Stromal cell of bone marrow (primary cell): ENCODE measurements at regions not wholly inside any gene's neighbourhood (a gene's known extent, or its start where the extent isn't known, plus 50 kb on each side); places are given as distances from the start of the nearest gene placed in this dataset.
"Not testable (repeated sequence)": the region's sequence is repeated elsewhere in the genome, so short reads cannot be mapped to it uniquely, and the experiment has no call there.

Experiments used
- DNase-seq: peaks from one replicate; pipeline ENCODE4 v3.0.0-alpha.2; 2012; ENCODE audit warnings: low read depth

- DNase-seq = not testable (repeated sequence)
Measured at GRCh38 chr2:132220589-132220988, 58.8 kb upstream of the ANKRD30BL start.

- not testable (repeated sequence) for DNase-seq
Measured at GRCh38 chr2:132221886-132222285, 60.1 kb upstream of the ANKRD30BL start.

- DNase-seq = no peak
Measured at GRCh38 chr2:132252191-132252893, 90.6 kb upstream of the ANKRD30BL start.

- no peak for DNase-seq
Measured at GRCh38 chr2:132252894-132253264, 91.1 kb upstream of the ANKRD30BL start.

- DNase-seq = no peak
Measured at GRCh38 chr2:132253496-132254305, 91.9 kb upstream of the ANKRD30BL start.

- not testable (repeated sequence) for DNase-seq
Measured at GRCh38 chr2:132254306-132254919, 92.7 kb upstream of the ANKRD30BL start.

- DNase-seq = no peak
Measured at GRCh38 chr2:132255714-132256113, 94.0 kb upstream of the ANKRD30BL start.

- no peak for DNase-seq
Measured at GRCh38 chr2:132256251-132256902, 94.6 kb upstream of the ANKRD30BL start.

- not testable (repeated sequence) for DNase-seq
Measured at GRCh38 chr2:132256903-132257300, 95.2 kb upstream of the ANKRD30BL start.

GRCh38 chr2:132257301-132258171 lies 95.8 kb upstream of the ANKRD30BL start:
- DNase-seq = not testable (repeated sequence)

GRCh38 chr2:132259276-132259675 lies 97.5 kb upstream of the ANKRD30BL start:
- not testable (repeated sequence) for DNase-seq

- not testable (repeated sequence) for DNase-seq
Measured at GRCh38 chr2:132265595-132265994, 103.8 kb upstream of the ANKRD30BL start.

- no peak for DNase-seq
Measured at GRCh38 chr2:132267105-132267497, 105.3 kb upstream of the ANKRD30BL start.

- peak; percentile 57 for DNase-seq
Measured at GRCh38 chr2:132267498-132268283, 105.9 kb upstream of the ANKRD30BL start.

- peak; percentile 24 for DNase-seq
Measured at GRCh38 chr2:132268284-132268976, 106.7 kb upstream of the ANKRD30BL start.

- DNase-seq = no peak
Measured at GRCh38 chr2:132268977-132269523, 107.3 kb upstream of the ANKRD30BL start.

GRCh38 chr2:132270255-132270654 lies 108.5 kb upstream of the ANKRD30BL start:
- DNase-seq = no peak

GRCh38 chr2:132270981-132271546 lies 109.3 kb upstream of the ANKRD30BL start:
- DNase-seq = no peak

- not testable (repeated sequence) for DNase-seq
Measured at GRCh38 chr2:132271794-132272193, 110.0 kb upstream of the ANKRD30BL start.
